Mammary epithelial cell (primary cell): ENCODE measurements at regions not wholly inside any gene's neighbourhood (a gene's known extent, or its start where the extent isn't known, plus 50 kb on each side); places are given as distances from the start of the nearest gene placed in this dataset.

Experiments used
- CTCF ChIP-seq, 2 donors: IDR thresholded peaks in 1 of 2; conservative IDR thresholded peaks in 1 of 2; 2 replicates each; pipeline ENCODE4 v1.5.1; 2011 to 2012; ENCODE audit warnings: inconsistent platforms in 2 of 2, low read length in 2 of 2, mild to moderate bottlenecking in 2 of 2, control low read depth in 1 of 2, low read depth in 1 of 2; ENCODE audit not compliant: insufficient read depth in 1 of 2; ENCODE audit errors: extremely low read depth in 1 of 2
- EZH2 ChIP-seq: IDR thresholded peaks from 2 replicates; pipeline ENCODE4 v1.6.1; 2012; ENCODE audit warnings: low read length, inconsistent platforms, borderline replicate concordance

- TF ChIP-seq EZH2 (no peak), CTCF (conservative IDR thresholded peaks at IDR 0.05 in 1 of 2, IDR thresholded peaks at IDR 0.05 in 1 of 2; ENCODE audit: extremely low read depth in 1 of 2, insufficient read depth in 1 of 2, low read depth in 1 of 2, low read length in 2 of 2) (no peak)
These were observed 91.0 kb upstream of the DIO3 start for GRCh38 chr14:101470266-101470665.
